Kidney (tissue), 13 donors: ENCODE measurements at regions not wholly inside any gene's neighbourhood (a gene's known extent, or its start where the extent isn't known, plus 50 kb on each side); places are given as distances from the start of the nearest gene placed in this dataset.

Experiments used
- DNase-seq, 5 donors: peaks; one replicate each; pipeline ENCODE4 v3.0.0-alpha.2; 2013 to 2020
- FAIRE-seq: peaks from 2 replicates; lab custom pipeline; 2012; peaks lifted over from hg19 to GRCh38; lab: Jason Lieb, UNC
- H3K27ac ChIP-seq, 2 donors: one replicate each; pipeline ENCODE4 v1.7.0; 2013; ENCODE audit warnings: low read depth in 2 of 2, low read length in 2 of 2, inconsistent platforms in 1 of 2
- H3K27me3 ChIP-seq: one replicate; pipeline ENCODE4 v1.7.1; 2013; ENCODE audit warnings: low read length, inconsistent platforms; ENCODE audit not compliant: control insufficient read depth, insufficient read depth
- H3K36me3 ChIP-seq, 3 donors: one replicate each; pipeline versions ENCODE4 v1.7.0 to v1.7.1; 2013; ENCODE audit warnings: low read length in 3 of 3, control low read depth in 1 of 3, inconsistent platforms in 1 of 3; ENCODE audit not compliant: insufficient read depth in 3 of 3, control insufficient read depth in 2 of 3
- H3K4me1 ChIP-seq, 3 donors: one replicate each; pipeline versions ENCODE4 v1.7.0 to v1.7.1; 2013; ENCODE audit warnings: low read length in 3 of 3, inconsistent platforms in 1 of 3, low read depth in 1 of 3; ENCODE audit not compliant: control insufficient read depth in 2 of 3, insufficient read depth in 2 of 3
- H3K4me3 ChIP-seq, 3 donors: one replicate each; pipeline versions ENCODE4 v1.7.0 to v1.8.1; 2013; ENCODE audit warnings: low read length in 3 of 3, control low read depth in 1 of 3, inconsistent platforms in 1 of 3
- H3K9ac ChIP-seq, 3 donors: one replicate each; pipeline versions ENCODE4 v1.7.0 to v1.7.1; 2013; ENCODE audit warnings: low read length in 3 of 3, control low read depth in 1 of 3, inconsistent platforms in 1 of 3
- H3K9me3 ChIP-seq, 3 donors: one replicate each; pipeline versions ENCODE4 v1.7.0 to v1.7.1; 2013; ENCODE audit warnings: low read length in 3 of 3, control low read depth in 1 of 3, inconsistent platforms in 1 of 3; ENCODE audit not compliant: control insufficient read depth in 2 of 3, insufficient read depth in 1 of 3
- CTCF ChIP-seq: IDR thresholded peaks from 3 replicates; pipeline ENCODE4 v1.5.1; 2012; ENCODE audit warnings: mild to moderate bottlenecking, moderate library complexity, borderline replicate concordance; ENCODE audit not compliant: insufficient read depth; ENCODE audit errors: extremely low read depth
- intact Hi-C: fragments of 100-400 bp; cut with DNase I; formaldehyde crosslinking; loops from one replicate; pipeline ENCODE4 v1.11.1; 2022
- donor health status: control.
- donor health status: control.
- donor health status: control.
- donor health status: control.
- donor health status: control.
- donor health status: DM: yes; HTN: yes; CAD: no.
- donor health status: Normal renal cell carcinoma (clear cell type).

DNA sequence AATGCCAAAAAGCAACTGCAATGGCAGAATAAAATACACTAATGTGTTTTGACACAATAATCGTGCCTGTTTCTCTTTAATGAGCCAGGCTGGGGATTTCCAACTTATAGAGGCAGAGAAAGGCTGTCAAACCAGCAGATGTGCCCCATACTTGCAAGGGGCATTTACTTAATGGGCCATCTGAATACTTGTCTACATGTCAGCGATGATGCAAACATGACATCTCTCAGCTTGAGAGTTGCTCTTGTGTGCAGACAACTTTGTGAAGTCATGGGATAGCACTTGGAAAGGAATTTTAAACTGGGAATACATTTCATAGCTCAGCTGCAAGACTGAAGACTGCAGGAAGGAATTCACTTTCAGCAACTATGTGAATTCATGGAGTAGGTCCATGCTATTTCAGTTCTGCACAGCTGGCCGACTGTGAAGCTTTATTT lies 127.4 kb upstream of the ADAMTS9 start:
- intact Hi-C loops: loop anchor here (5.0 to 10.0 kb wide), 2 partner anchors 80 to 97 kb away; no protein-coding TSS in a partner anchor
- H3K4me1 ChIP-seq: peaks cover 0 to 7% (median 0%) of the 10 kb centered on the region in 3 donors
- H3K27ac ChIP-seq: no peak overlapping the region
- no peak for TF ChIP-seq CTCF
- DNase-seq (peak in 3 of 5 donors; percentile 18 to 82 (median 63)), FAIRE-seq (no peak)
- H3K36me3 ChIP-seq: peaks cover 0 to 8% (median 0%) of the 10 kb centered on the region in 3 donors
- no peaks in the 10 kb centered on the region for H3K27me3 ChIP-seq
- no peaks in the 10 kb centered on the region for H3K9me3 ChIP-seq
- no peak overlapping the region for H3K4me3 ChIP-seq
- H3K9ac ChIP-seq: no peak overlapping the region

DNA sequence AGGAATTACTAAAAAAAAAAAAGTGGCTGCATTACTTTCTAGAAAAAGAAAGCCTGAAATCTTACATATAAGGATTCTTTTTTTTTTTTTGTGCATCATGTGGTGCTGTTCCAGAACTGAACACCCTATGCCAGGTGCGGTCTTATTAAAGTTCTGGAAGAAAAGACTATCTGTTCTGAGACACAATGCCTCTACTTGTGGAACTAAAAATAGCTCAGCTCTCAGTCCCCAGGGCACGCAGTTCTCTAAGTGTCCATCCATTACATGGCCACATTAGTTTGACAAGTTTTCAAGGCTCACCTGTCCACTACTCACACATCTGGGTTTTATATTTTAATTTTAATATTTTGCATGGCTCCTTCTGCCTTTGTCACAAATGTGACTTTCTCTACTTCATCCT lies 126.6 kb upstream of the ADAMTS9 start:
- H3K27me3 ChIP-seq: no peaks in the 10 kb centered on the region
- intact Hi-C loops: loop anchor here (10.0 kb wide), 1 partner anchor 80 kb away; no protein-coding TSS in a partner anchor
- no peak overlapping the region for H3K9ac ChIP-seq
- DNase-seq (no peak), FAIRE-seq (no peak)
- no peak overlapping the region for H3K27ac ChIP-seq
- peaks cover 0 to 7% (median 0%) of the 10 kb centered on the region in 3 donors for H3K4me1 ChIP-seq
- H3K4me3 ChIP-seq: no peak overlapping the region
- no peak for TF ChIP-seq CTCF
- peaks cover 0 to 8% (median 0%) of the 10 kb centered on the region in 3 donors for H3K36me3 ChIP-seq
- H3K9me3 ChIP-seq: no peaks in the 10 kb centered on the region

DNA sequence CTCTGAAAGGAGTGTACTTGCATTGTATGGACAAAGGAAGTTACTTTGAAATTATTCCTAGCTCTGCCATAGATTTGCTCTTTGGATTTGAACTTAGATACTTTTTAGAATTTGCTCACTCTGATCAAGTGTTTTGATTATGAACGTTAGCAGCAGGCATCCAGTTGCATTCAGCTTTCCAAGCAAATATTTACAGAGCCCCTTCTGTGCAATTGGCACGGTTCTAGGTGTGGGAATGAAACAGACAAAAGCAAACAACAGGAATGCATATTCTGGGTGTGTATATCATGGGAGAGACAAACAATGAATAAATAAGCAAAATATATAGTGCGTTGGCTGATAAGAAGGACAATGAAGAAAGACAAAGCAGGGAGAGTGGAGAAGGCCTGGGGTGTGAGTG lies 125.5 kb upstream of the ADAMTS9 start:
- DNase-seq: no peak
- no peaks in the 10 kb centered on the region for H3K27me3 ChIP-seq
- no peak for TF ChIP-seq CTCF
- no peak overlapping the region for H3K27ac ChIP-seq
- H3K4me1 ChIP-seq: peaks cover 0 to 7% (median 0%) of the 10 kb centered on the region in 3 donors
- H3K9ac ChIP-seq: no peak overlapping the region
- intact Hi-C loops: loop anchor here (10.0 kb wide), 1 partner anchor 79 kb away; no protein-coding TSS in a partner anchor
- H3K4me3 ChIP-seq: no peak overlapping the region
- FAIRE-seq: no peak
- peaks cover 0 to 8% (median 0%) of the 10 kb centered on the region in 3 donors for H3K36me3 ChIP-seq
- no peaks in the 10 kb centered on the region for H3K9me3 ChIP-seq

DNA sequence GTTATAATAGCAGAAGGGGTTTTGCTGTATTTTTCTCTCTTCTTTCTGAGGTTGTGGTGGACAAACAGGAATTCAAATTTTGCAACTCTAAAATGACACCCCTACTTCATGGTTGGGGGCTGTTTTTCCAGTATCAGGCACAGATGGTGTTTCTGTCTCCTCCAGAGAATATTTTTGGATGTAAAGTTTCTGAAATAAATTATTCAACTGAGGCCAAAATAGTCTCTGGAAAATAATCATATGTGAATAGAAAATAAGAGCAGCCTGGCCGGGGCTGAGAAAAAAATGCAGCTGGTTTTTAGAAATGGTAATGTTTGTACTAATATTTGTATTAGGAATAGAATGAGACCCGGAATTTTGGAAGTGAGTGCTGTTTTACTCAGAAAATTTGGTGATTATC lies 121.3 kb upstream of the ADAMTS9 start:
- FAIRE-seq (no peak), DNase-seq (no peak)
- Histone ChIP-seq H3K27me3 (no peaks in the 10 kb centered on the region), H3K9ac (no peak overlapping the region), H3K9me3 (no peaks in the 10 kb centered on the region), H3K27ac (no peak overlapping the region), H3K4me1 (peaks cover 0 to 13% (median 0%) of the 10 kb centered on the region in 3 donors), H3K4me3 (no peak overlapping the region), H3K36me3 (peaks cover 0 to 8% (median 0%) of the 10 kb centered on the region in 3 donors)
- no peak for TF ChIP-seq CTCF
- intact Hi-C loops: no loop called here
